ENCODE measurements at regions not wholly inside any gene's neighbourhood (a gene's known extent, or its start where the extent isn't known, plus 50 kb on each side); places are given as distances from the start of the nearest gene placed in this dataset.

DNA sequence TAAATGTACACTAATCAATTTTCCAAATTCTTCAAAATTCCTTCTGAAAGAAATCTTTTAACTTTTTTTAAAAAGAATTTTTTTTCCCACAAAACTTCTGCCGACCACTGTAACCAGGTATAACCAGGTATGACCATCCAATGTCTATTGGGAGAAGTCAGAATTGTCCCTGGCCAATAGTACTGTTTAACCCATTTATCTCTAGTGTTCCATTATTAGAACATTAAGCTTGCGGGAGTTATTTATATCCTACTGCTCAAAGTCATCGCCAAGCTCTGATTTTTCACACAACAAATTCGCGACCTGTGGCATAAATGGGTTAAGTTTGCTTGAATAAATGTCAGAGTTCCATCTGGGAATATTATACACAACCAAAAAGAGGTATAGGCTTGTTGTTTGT is 343.2 kb downstream of the ANXA1 start:
- in situ Hi-C loops (cut with MboI; ENCODE audit: low sequenced_read_pairs, unreplicated experiment): no loop called here

GRCh38 chr9:73497796-73498195 is 346.1 kb downstream of the ANXA1 start:
- in situ Hi-C loops (cut with MboI; ENCODE audit: low sequenced_read_pairs, unreplicated experiment): no loop called here
- no peak for DNase-seq (ENCODE audit: low spot score)
- TF ChIP-seq, protein P1, sequence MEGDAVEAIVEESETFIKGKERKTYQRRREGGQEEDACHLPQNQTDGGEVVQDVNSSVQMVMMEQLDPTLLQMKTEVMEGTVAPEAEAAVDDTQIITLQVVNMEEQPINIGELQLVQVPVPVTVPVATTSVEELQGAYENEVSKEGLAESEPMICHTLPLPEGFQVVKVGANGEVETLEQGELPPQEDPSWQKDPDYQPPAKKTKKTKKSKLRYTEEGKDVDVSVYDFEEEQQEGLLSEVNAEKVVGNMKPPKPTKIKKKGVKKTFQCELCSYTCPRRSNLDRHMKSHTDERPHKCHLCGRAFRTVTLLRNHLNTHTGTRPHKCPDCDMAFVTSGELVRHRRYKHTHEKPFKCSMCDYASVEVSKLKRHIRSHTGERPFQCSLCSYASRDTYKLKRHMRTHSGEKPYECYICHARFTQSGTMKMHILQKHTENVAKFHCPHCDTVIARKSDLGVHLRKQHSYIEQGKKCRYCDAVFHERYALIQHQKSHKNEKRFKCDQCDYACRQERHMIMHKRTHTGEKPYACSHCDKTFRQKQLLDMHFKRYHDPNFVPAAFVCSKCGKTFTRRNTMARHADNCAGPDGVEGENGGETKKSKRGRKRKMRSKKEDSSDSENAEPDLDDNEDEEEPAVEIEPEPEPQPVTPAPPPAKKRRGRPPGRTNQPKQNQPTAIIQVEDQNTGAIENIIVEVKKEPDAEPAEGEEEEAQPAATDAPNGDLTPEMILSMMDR (IDR thresholded peaks at IDR 0.05; ENCODE audit: borderline replicate concordance, control extremely low read depth, extremely low read depth, insufficient read depth, missing control alignments): no peak

More for the DNA sequence above, 343.2 kb downstream of the ANXA1 start:
- TF ChIP-seq, protein P1 (IDR thresholded peaks at IDR 0.05; ENCODE audit: borderline replicate concordance, control extremely low read depth, extremely low read depth, insufficient read depth, missing control alignments): no peak
- no peak for DNase-seq (ENCODE audit: low spot score)

GRCh38 chr9:73515216-73515615 is 363.6 kb downstream of the ANXA1 start:
- in situ Hi-C loops (cut with MboI; ENCODE audit: low sequenced_read_pairs, unreplicated experiment): no loop called here
- no peak for DNase-seq (ENCODE audit: low spot score)
- TF ChIP-seq, protein P1 (IDR thresholded peaks at IDR 0.05; ENCODE audit: borderline replicate concordance, control extremely low read depth, extremely low read depth, insufficient read depth, missing control alignments): no peak

GRCh38 chr9:73523391-73523790 is 371.7 kb downstream of the ANXA1 start:
- DNase-seq (ENCODE audit: low spot score): no peak
- in situ Hi-C loops (cut with MboI; ENCODE audit: low sequenced_read_pairs, unreplicated experiment): no loop called here
- TF ChIP-seq, protein P1 (IDR thresholded peaks at IDR 0.05; ENCODE audit: borderline replicate concordance, control extremely low read depth, extremely low read depth, insufficient read depth, missing control alignments): no peak

DNA sequence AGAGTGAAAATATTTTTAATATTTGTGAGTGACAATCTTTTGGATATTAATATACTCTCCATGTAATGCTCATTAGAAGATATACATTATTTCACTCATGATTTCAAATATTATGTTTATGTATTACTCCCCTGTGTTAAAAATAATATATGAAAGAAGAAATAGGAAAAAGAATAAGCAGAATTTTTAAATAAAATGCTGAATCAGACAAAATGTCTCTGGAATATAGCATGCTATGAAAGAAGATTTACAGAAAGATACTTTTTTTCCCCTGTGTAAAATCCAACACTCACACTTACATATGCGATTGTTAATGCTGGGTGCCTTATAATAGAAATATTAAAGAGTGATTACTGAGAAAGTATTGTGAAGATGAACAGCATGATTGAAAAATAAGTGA is 373.7 kb downstream of the ANXA1 start:
- TF ChIP-seq, protein P1 (IDR thresholded peaks at IDR 0.05; ENCODE audit: borderline replicate concordance, control extremely low read depth, extremely low read depth, insufficient read depth, missing control alignments): no peak
- in situ Hi-C loops (cut with MboI; ENCODE audit: low sequenced_read_pairs, unreplicated experiment): no loop called here
- no peak for DNase-seq (ENCODE audit: low spot score)

DNA sequence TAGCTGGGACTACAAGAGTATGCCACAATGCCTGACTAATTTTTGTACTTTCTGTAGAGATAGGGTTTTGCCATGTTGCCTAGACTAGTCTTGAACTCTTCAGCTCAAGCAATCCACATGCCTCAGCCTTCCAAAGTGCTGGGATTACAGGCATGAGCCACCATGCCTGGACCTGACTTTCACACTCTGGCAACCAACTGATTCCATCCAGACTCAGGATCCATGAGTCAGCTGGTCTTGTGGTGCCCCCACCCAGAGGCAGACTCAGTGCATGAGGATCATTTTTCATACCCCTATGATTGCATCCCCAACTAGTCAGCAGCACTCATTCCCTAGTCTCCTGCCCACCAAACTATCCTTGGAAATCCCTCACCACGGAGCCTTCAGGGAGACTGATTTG is 375.9 kb downstream of the ANXA1 start:
- DNase-seq (ENCODE audit: low spot score): no peak
- in situ Hi-C loops (cut with MboI; ENCODE audit: low sequenced_read_pairs, unreplicated experiment): no loop called here
- TF ChIP-seq, protein P1 (IDR thresholded peaks at IDR 0.05; ENCODE audit: borderline replicate concordance, control extremely low read depth, extremely low read depth, insufficient read depth, missing control alignments): no peak

DNA sequence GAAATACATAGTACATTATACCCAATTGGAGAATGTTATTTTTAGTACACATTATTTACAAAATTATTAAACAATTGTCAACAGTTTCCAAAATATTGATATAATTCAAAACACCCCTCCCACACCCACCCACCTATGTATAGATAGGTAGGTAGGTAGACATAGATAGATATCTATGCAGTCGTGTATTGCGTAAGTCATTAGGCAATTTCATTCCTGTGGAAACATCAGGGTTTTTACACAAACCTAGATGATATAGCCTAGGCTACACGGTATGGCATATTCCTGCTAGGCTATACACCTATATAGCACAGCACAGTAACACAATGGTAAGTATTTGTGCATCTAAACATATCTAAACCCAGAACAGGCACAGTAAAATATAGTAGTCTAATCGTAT is 377.3 kb downstream of the ANXA1 start:
- in situ Hi-C loops (cut with MboI; ENCODE audit: low sequenced_read_pairs, unreplicated experiment): no loop called here
- no peak for DNase-seq (ENCODE audit: low spot score)
- TF ChIP-seq, protein P1 (IDR thresholded peaks at IDR 0.05; ENCODE audit: borderline replicate concordance, control extremely low read depth, extremely low read depth, insufficient read depth, missing control alignments): no peak
